ENCODE measurements at regions not wholly inside any gene's neighbourhood (a gene's known extent, or its start where the extent isn't known, plus 50 kb on each side); places are given as distances from the start of the nearest gene placed in this dataset.

DNA sequence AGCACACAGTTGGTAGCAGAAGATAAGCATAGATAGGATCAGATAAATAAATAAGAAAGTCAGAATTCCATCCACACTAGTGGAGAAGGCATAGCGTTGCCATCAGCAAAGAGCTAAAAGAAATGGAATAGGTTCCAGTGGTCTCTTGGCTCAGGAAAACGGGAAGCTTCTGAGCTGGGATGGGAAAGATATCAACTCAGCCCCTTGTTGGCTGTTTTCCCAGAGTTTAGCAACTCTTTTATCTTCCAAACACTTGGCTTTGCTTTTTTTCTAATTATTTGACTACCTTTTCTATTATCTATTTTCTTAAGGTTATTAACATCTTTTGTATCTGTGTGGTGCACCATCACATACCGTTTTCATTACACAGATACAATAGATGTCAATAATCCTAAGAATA lies 445.7 kb upstream of the TRPC7 start:
- intact Hi-C loops (cut with micrococcal nuclease), result no loop called here

DNA sequence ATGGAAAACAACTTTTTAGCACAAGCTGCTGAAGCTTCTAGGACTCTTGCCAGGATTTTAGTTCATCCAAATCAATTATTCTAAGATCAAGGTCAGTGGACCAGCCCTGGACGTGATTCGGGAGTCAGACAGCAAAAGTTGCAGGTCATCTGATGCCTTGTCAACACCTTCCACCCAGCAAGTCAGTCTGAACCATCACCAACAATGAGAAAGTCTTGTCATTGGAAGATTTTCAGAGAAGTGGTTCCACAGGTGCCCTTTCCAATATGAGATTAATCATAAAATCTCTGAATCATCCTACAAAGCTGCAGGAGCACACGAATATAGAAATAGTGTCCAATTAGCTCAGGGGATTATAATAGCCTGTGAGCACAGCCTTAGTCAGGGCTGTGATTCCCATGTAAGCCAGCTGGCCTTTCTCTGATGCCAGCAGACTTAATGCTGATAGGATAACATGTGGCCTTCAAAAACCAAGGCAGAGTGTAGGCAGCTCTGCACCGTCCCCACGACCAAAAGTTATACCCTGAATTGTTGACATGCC lies 445.0 kb upstream of the TRPC7 start:
- intact Hi-C loops (cut with micrococcal nuclease), result no loop called here

DNA sequence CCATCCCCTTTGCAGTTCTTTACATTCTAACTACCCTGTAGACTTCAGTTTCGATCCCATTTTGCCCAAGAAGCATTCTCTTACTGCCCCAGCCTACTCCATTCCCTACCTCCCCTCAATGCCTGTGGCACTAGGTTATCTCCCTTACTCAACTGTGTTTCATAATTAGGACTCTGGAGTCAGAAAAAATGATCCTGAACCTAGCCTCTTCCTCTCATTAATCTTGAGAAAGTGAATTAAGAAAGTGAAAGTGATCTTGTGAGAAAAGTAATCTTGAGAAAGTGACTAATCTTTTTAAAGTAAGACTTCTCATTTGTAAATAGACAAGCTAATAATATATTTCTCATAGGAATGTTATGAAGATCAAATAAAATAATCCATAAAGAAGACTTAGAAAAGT lies 444.0 kb upstream of the TRPC7 start:
- intact Hi-C loops (cut with micrococcal nuclease), result no loop called here

DNA sequence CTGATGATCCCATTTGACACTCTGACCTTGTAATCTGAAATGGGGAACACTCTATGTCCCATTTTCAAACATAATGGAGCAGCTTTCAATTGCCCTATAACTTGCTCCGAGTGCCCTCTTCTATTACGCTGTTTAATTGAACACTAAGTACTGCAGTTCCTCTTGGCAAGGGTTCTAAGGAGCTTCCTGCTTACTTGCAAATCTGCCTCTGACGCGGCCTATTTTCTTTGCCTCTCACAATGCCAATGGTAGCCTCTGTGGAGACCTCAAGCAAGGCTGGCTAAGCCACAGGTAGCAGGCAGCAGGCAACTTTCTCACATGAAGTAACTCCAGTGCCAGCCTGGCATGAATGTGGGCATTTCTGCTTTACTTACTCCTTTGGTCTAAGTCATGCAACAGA lies 443.4 kb upstream of the TRPC7 start:
- intact Hi-C loops (cut with micrococcal nuclease), result no loop called here

DNA sequence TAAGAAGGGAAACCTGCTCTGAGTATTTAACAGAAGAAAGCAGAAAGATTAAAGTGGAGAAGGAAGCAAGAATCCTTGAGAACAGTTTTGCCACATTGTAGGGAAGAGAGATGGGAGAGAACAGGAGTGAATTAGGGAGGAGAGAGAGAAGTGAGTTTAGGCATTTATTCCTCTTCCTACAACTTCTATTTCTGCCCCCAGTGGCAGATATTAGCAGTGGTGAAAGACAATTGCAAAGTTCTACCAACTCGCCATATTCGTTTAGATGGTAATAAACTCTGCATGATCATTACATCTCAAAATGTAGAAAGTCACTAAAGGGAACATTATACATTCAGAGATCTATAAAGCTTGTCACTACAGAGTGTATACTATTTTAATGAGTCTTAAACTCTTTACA lies 440.1 kb upstream of the TRPC7 start:
- intact Hi-C loops (cut with micrococcal nuclease), result no loop called here

GRCh38 chr5:136802383-136802782 lies 437.0 kb upstream of the TRPC7 start:
- intact Hi-C loops (cut with micrococcal nuclease), result no loop called here

GRCh38 chr5:136799806-136800372 lies 434.5 kb upstream of the TRPC7 start:
- intact Hi-C loops (cut with micrococcal nuclease), result no loop called here

DNA sequence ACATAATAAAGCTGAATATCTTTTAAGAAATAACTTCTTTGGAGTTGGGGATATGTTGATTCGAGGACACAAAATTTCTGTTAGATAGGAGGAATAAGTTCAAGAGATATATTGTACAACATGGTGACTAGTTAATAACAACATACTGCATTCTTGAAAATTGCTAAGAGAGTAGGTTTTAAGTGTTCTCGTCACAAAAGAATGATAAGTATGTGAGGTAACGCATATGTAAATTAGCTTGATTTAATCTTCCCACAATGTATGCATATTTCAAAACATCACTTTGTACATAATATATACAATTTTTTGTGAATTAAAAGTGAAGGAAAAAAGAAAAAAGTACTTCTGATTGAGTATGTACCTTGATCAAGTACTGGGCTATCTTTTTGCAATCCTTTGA lies 428.0 kb upstream of the TRPC7 start:
- intact Hi-C loops (cut with micrococcal nuclease), result no loop called here

GRCh38 chr5:136781464-136781863 lies 416.1 kb upstream of the TRPC7 start:
- intact Hi-C loops (cut with micrococcal nuclease), result no loop called here

- intact Hi-C loops (cut with micrococcal nuclease), result no loop called here
Measured at GRCh38 chr5:136780518-136780917, 415.2 kb upstream of the TRPC7 start.

DNA sequence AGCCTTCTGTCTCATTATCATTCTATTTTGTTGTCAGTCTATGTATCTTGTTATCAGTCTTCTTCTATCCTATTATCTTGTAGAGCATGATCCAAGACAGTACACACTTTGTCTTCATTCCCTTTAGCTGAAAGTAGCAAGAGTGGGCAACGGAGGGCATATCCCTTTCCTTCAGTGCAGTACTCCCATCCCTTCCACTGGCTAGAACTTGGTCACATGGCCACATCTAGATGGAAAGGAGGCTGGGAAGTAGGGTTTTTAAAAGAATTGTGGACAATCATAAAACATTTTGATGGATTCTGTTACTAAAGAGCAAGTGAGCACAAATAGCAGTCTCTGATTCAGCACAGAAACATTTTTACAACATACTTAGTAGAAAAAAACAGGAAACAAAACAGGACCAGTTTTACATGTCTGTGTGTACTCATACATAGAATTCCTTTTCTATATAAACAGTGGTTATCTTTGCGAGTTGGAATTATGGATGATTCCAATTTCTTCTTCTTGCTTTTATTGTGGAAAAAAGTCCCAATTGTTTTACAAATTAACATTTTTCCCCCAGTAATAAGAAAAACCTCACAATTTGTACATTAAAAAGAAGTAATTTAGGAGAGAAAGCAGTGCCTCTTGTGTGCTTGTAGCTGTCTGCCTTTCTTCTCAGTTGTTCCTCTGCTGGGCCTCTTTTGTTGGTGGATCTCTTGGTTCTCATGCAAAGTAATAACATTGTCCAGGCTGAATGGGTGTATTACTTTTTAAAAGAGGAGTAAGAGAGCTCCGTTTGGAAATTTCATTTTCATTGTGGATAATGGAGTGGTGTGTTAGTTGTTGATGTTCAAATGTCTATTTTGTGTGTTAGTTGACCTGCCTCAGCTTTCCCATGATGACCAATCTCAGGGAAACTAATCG lies 410.9 kb upstream of the TRPC7 start:
- intact Hi-C loops (cut with micrococcal nuclease), result no loop called here

DNA sequence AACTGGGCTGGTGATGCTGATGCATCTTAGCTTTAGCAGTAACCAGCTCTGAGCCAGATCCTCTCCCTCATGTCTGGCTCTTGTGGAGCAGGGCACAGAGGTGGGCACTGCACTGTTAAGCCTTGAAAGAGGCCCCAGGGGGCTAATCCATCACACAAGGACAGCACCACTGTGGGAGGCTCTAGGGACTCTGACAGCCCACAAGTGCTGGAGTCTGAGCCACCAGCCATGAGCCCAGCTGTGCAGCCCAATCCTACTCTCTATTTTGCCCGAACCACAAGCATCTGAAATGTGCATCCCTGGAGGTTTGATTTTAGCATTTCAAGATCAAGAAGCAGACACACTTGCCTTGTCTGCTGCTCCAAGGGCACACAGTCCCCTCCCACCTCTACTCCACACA lies 407.1 kb upstream of the TRPC7 start:
- intact Hi-C loops (cut with micrococcal nuclease), result no loop called here

- intact Hi-C loops (cut with micrococcal nuclease), result no loop called here
Measured at GRCh38 chr5:136769900-136770684, 404.7 kb upstream of the TRPC7 start.

- intact Hi-C loops (cut with micrococcal nuclease), result no loop called here
Measured at GRCh38 chr5:136769093-136769492, 403.7 kb upstream of the TRPC7 start.

GRCh38 chr5:136768457-136768856 lies 403.1 kb upstream of the TRPC7 start:
- intact Hi-C loops (cut with micrococcal nuclease), result no loop called here

- intact Hi-C loops (cut with micrococcal nuclease), result no loop called here
Measured at GRCh38 chr5:136766456-136766855, 401.1 kb upstream of the TRPC7 start.

DNA sequence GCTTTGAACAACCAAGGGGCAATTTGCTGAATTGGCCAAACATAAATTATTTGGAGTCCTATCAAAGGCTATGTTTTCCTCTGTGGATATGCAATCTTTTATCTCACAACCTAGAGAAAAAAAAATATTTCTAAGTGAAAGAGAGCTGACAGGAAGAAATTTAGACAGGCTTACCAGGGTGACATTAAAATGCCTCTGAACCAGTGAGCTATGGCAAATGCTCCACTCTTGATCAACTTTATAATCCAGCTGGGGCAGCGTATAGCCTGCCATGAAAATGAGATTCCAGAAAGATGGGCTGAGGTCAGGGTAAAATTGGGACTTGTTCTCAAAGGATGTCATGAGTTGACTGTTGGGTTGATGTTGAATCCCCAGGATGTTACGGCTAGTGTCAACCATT lies 399.3 kb upstream of the TRPC7 start:
- intact Hi-C loops (cut with micrococcal nuclease), result no loop called here

DNA sequence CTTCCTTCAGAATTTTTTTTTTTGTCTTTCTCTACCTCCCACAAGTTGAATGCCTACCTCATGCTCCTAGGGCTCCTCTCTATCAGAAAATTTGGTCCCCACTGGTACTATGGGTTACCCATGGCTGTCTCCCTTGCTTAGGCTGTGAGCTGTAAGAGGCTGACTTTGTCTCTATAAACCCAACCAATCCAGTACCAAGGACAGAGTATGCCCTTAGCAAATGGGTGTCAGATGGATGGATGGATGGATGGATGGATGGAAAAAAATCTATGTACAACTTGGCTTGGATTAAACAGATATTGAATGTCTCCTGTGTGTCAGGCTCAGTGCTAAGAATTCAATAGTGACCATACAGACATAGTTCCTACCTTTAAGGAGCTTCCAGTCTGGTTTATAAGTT lies 398.2 kb upstream of the TRPC7 start:
- intact Hi-C loops (cut with micrococcal nuclease), result no loop called here

GRCh38 chr5:136754216-136754615 lies 388.9 kb upstream of the TRPC7 start:
- intact Hi-C loops (cut with micrococcal nuclease), result no loop called here

DNA sequence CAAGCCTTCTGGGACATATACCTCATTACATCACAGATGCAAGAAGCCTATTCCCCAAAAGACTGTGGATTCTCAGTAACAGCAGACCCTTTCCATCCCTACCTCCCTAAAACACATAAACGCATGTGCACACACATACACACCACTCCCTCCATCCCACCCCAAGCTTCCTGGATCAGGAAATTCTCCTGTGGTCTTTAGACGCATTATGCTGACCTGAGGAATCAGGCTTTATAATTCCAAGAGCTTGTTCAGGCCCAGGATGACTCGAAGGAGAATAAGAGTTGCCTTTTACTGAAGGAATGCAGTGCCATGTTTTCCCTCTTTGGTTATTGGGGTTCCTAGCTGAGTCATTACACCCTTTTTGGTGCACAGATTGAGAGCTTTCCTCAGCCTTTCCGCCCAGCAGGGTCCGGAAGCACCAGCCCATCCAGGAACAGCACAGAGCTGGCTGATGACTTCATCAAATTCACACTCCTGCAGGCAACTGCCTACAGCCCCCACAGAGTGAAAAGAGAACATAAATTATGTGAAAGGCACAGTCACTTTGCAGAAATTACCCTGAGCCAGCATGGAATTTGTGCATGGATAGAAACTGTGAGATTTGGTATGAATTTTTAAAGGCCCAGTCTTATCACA lies 385.0 kb upstream of the TRPC7 start:
- intact Hi-C loops (cut with micrococcal nuclease), result no loop called here

DNA sequence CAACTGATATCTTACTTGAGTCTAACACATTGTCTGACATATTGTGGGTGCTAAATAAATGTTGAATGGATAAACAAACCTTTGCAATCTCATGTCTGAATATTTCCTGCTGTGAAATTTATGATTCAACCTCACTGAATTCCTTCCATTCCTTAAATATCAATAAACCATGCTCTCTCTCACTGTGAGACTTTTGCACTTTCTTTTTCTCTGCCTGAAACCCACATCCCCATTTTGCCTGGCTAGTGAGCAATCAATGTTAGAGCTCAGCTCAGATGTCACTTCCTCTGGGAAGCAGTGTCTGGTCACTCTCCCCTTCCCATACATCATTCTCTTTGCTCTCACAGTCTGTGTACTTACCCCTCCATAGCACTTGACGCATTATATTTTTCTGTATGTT lies 383.7 kb upstream of the TRPC7 start:
- intact Hi-C loops (cut with micrococcal nuclease), result no loop called here

DNA sequence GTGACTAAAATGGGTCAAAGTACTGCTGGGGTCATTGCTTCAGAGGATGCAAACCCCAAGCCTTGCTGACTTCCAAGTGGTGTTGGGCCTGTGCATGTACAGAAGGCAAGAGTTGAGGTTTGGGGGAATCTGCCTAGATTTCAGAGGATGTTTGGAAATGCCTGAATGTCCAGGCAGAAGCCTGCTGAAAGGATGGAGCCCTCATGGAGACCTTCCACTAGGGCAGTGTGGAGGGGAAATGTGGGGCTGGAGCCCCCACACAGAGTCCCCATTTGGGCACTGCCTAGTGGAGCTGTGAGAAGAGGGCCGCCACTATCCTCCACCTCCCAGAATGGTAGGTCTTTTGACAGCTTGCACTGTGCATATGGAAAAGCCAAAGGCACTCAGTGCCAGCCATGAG lies 377.7 kb upstream of the TRPC7 start:
- intact Hi-C loops (cut with micrococcal nuclease), result no loop called here
